GM12878 (cell line): ENCODE measurements at regions not wholly inside any gene's neighbourhood (a gene's known extent, or its start where the extent isn't known, plus 50 kb on each side); places are given as distances from the start of the nearest gene placed in this dataset.

Experiments
- ATAC-seq: fragments of 200-7000 bp; cut with Tn5 transposase; 3 replicates; pipeline ENCODE4 v1.9.1; 2020; ENCODE audit warnings: mild to moderate bottlenecking, moderate library complexity
- BruUV-seq: library from RNA; stranded (reverse); fragments of 400-500 nt; replicated peaks from 2 replicates; lab custom pipeline; 2021; lab: Mats Ljungman, UMichigan
- CTCF ChIA-PET: fragments of 300-600 bp; sonication (Branson Sonifier 250); formaldehyde crosslinking; extraction: SDS; loops from one replicate; lab custom pipeline; 2021; ENCODE audit warnings: inconsistent platforms; lab: Yijun Ruan, JAX
- POLR2A ChIA-PET: fragments of 350-600 bp; formaldehyde crosslinking; extraction: SDS; loops from one replicate; lab custom pipeline; 2021; ENCODE audit warnings: inconsistent platforms; lab: Charles Lee
- RAD21 ChIA-PET: fragments of 300-600 bp; sonication (Branson Sonifier 250); formaldehyde crosslinking; loops from one replicate; lab custom pipeline; 2023; ENCODE audit warnings: antibody characterized with exemption; ENCODE audit not compliant: unreplicated experiment; lab: Charles Lee
- SMC1A ChIA-PET: fragments of 300-600 bp; sonication (Branson Sonifier 250); formaldehyde crosslinking; loops from one replicate; lab custom pipeline; 2023; ENCODE audit not compliant: unreplicated experiment, uncharacterized antibody; lab: Charles Lee
- DNase-seq: peaks from one replicate; pipeline ENCODE4 v3.0.0-alpha.2; 2011; ENCODE audit warnings: low read depth, low spot score
- FAIRE-seq: peaks from 3 replicates; lab custom pipeline; 2011; peaks lifted over from hg19 to GRCh38; lab: Jason Lieb, UNC
- H2AFZ ChIP-seq: 2 replicates; pipeline ENCODE4 v1.6.0; 2011; ENCODE audit warnings: low read depth, low read length, control low read depth; ENCODE audit not compliant: control insufficient read depth
- H3K27ac ChIP-seq: 2 replicates; pipeline ENCODE4 v1.5.1; 2011; ENCODE audit warnings: control low read depth; ENCODE audit not compliant: control insufficient read depth, insufficient read depth
- H3K27me3 ChIP-seq, 2 experiments: replicated peaks in 1 of 2; 2 replicates each; pipeline versions ENCODE4 v1.6.0 to v1.6.1; 2011; ENCODE audit warnings: low read length in 1 of 2; ENCODE audit not compliant: control insufficient read depth in 2 of 2, insufficient read depth in 2 of 2
- H3K36me3 ChIP-seq, 2 experiments: 2 replicates each; pipeline ENCODE4 v1.5.1; 2011; ENCODE audit warnings: low read length in 1 of 2; ENCODE audit not compliant: control insufficient read depth in 2 of 2, insufficient read depth in 2 of 2
- H3K4me1 ChIP-seq: 2 replicates; pipeline ENCODE4 v1.6.1; 2011; ENCODE audit warnings: mild to moderate bottlenecking, low read length, moderate library complexity, mixed read lengths; ENCODE audit not compliant: control insufficient read depth, insufficient read depth
- H3K4me2 ChIP-seq: 2 replicates; pipeline ENCODE4 v1.6.0; 2011; ENCODE audit warnings: control low read depth; ENCODE audit not compliant: control insufficient read depth, insufficient read depth
- H3K4me3 ChIP-seq: fragments of 200-600 bp; sonication (generic); 2 replicates; pipeline ENCODE4 v1.5.1; 2016
- H3K79me2 ChIP-seq: 2 replicates; pipeline ENCODE4 v1.6.0; 2011; ENCODE audit warnings: low read length; ENCODE audit not compliant: control insufficient read depth, insufficient read depth
- H3K9ac ChIP-seq: 2 replicates; pipeline ENCODE4 v1.8.0; 2011; ENCODE audit warnings: low read length, control low read depth, mixed read lengths; ENCODE audit not compliant: control insufficient read depth, insufficient read depth
- H3K9me3 ChIP-seq: replicated peaks from 3 replicates; pipeline ENCODE4 v1.5.1; 2011; ENCODE audit warnings: mild to moderate bottlenecking, low read length; ENCODE audit not compliant: control insufficient read depth, insufficient read depth
- H4K20me1 ChIP-seq: 2 replicates; pipeline ENCODE4 v1.6.0; 2011; ENCODE audit not compliant: control insufficient read depth, insufficient read depth
- CHD1 ChIP-seq: IDR thresholded peaks from 2 replicates; pipeline ENCODE4 v1.6.1; 2012; ENCODE audit warnings: low read depth, low read length, improper control_type of control experiment
- HCFC1 ChIP-seq: fragments of 150-350 bp; IDR thresholded peaks from 2 replicates; pipeline ENCODE4 v1.6.1; 2014; ENCODE audit warnings: low read length
- POLR2AphosphoS2 ChIP-seq: IDR thresholded peaks from 2 replicates; pipeline ENCODE4 v1.6.1; 2011; ENCODE audit warnings: low read depth, mild to moderate bottlenecking, low read length, improper control_type of control experiment, moderate library complexity
- SREBF2 ChIP-seq: IDR thresholded peaks from 2 replicates; pipeline ENCODE4 v1.6.1; 2012; ENCODE audit warnings: mild to moderate bottlenecking, low read length
- TBL1XR1 ChIP-seq: IDR thresholded peaks from 2 replicates; pipeline ENCODE4 v1.6.1; 2012; ENCODE audit warnings: low read depth, low read length, improper control_type of control experiment
- TCF3 ChIP-seq: IDR thresholded peaks from 2 replicates; pipeline ENCODE4 v1.6.1; 2012; ENCODE audit warnings: low read depth, mild to moderate bottlenecking, low read length, borderline replicate concordance; ENCODE audit not compliant: insufficient read depth
- WGBS: methylation state at CpG from one replicate; pipeline ENCODE4 v1.1.6; 2016; ENCODE audit warnings: low lambda C conversion rate; ENCODE audit not compliant: insufficient replicate concordance, insufficient coverage; ENCODE audit errors: missing lambda C conversion rate; 5-methylcytosine and 5-hydroxymethylcytosine counted together
- in situ Hi-C: fragments of 300-500 bp; cut with MboI; formaldehyde crosslinking; loops from 9 replicates; pipeline ENCODE4 v1.14.3; 2018; ENCODE audit warnings: mixed read lengths
- intact Hi-C: fragments of 100-400 bp; cut with micrococcal nuclease; formaldehyde crosslinking; loops from one replicate; pipeline ENCODE4 v1.14.2; 2022; ENCODE audit not compliant: unreplicated experiment
- TF ChIP-seq, protein P1 (sequence below): fragments of 450-650 bp; IDR thresholded peaks from 2 replicates; pipeline ENCODE4 v1.6.1; 2018; ENCODE audit warnings: mild to moderate bottlenecking, low read depth, moderate library complexity; ENCODE audit not compliant: partially characterized antibody
- TF ChIP-seq, protein P2 (sequence below): IDR thresholded peaks from 2 replicates; pipeline ENCODE4 v1.6.1; 2012; ENCODE audit warnings: low read depth, low read length, improper control_type of control experiment
- TF ChIP-seq, protein P3 (sequence below): fragments of 450-650 bp; formaldehyde crosslinking; IDR thresholded peaks from 2 replicates; pipeline ENCODE4 v1.4.0; 2022; ENCODE audit warnings: mild to moderate bottlenecking, moderate library complexity

DNA sequence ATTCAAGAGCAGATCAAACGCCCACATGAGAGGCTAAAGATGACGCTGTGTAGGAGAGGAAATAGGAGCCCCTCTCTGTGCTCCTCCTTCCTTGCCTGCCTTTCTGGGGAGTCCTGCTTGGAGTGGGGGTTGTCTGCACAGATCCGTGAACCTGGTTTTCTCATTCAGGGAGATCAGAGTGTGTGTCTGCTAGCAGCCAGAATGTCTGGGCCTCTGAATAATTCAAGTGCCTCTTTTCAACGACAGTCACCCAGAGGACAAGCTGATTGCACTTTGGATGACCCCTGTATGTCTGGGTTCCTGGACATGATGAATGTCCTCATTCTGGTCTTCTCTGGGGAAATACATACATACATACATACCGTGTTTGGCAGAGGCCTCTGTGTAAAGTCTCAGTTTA, 592.5 kb upstream of the B3GAT1 start:
- Histone ChIP-seq H4K20me1 (no peaks in the 10 kb centered on the region; the same call in 1 of the 2 replicates), H3K4me3 (no peak overlapping the region), H3K9ac (no peak overlapping the region), H3K79me2 (no peaks in the 10 kb centered on the region), H3K27me3 (no peaks in the 10 kb centered on the region), H2AFZ (no peak overlapping the region), H3K27ac (no peak overlapping the region)
- no peak for FAIRE-seq
- in situ Hi-C loops = no loop called here
- ChIA-PET POLR2A (no interaction called here), CTCF (no interaction called here), RAD21 (no interaction called here), SMC1A (no interaction called here)
- 23% methylated on average over 5 of the region's 5 CpGs for WGBS
- BruUV-seq = no TSS peak
- TF ChIP-seq, protein P1, sequence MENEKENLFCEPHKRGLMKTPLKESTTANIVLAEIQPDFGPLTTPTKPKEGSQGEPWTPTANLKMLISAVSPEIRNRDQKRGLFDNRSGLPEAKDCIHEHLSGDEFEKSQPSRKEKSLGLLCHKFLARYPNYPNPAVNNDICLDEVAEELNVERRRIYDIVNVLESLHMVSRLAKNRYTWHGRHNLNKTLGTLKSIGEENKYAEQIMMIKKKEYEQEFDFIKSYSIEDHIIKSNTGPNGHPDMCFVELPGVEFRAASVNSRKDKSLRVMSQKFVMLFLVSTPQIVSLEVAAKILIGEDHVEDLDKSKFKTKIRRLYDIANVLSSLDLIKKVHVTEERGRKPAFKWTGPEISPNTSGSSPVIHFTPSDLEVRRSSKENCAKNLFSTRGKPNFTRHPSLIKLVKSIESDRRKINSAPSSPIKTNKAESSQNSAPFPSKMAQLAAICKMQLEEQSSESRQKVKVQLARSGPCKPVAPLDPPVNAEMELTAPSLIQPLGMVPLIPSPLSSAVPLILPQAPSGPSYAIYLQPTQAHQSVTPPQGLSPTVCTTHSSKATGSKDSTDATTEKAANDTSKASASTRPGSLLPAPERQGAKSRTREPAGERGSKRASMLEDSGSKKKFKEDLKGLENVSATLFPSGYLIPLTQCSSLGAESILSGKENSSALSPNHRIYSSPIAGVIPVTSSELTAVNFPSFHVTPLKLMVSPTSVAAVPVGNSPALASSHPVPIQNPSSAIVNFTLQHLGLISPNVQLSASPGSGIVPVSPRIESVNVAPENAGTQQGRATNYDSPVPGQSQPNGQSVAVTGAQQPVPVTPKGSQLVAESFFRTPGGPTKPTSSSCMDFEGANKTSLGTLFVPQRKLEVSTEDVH = no peak
- no peak for TF ChIP-seq HCFC1
- TF ChIP-seq, all 136 proteins: peak for 0
- H3K4me1 ChIP-seq = no peaks in the 10 kb centered on the region
- H3K9me3 ChIP-seq = no peaks in the 10 kb centered on the region
- DNase-seq = no peak
- no peak for ATAC-seq
- H3K4me2 ChIP-seq = no peak overlapping the region
- no peaks in the 10 kb centered on the region for H3K36me3 ChIP-seq
- intact Hi-C loops = no loop called here

DNA sequence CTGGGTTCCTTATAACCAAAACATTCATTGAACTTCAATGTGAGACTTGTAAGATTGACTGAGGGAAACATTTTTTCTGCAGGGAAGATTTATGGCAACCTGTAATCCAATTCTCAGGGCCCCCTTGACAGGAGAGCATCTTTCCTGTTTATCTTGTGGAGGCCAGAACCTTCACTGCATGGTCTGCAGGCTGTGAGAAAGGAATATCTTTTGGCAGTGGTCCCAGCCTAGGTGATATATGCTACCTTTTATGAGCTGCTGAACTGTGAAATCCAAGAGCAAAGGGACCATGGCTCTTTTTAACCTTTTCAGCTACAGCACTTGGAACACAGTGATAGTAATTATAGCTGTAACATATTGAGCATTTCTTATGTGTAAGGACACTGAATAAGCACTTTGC, 590.2 kb upstream of the B3GAT1 start:
- FAIRE-seq (no peak), ATAC-seq (no peak), DNase-seq (no peak)
- BruUV-seq = no TSS peak
- Histone ChIP-seq H3K27me3 (no peaks in the 10 kb centered on the region), H4K20me1 (no peaks in the 10 kb centered on the region; the same call in 1 of the 2 replicates), H3K79me2 (no peaks in the 10 kb centered on the region), H3K9ac (no peak overlapping the region), H3K4me3 (no peak overlapping the region), H2AFZ (no peak overlapping the region), H3K4me2 (no peak overlapping the region), H3K9me3 (no peaks in the 10 kb centered on the region), H3K27ac (no peak overlapping the region), H3K36me3 (no peaks in the 10 kb centered on the region), H3K4me1 (no peaks in the 10 kb centered on the region)
- CTCF ChIA-PET = no interaction called here
- RAD21 ChIA-PET = no interaction called here
- intact Hi-C loops (no loop called here), in situ Hi-C loops (no loop called here)
- SMC1A ChIA-PET = no interaction called here
- POLR2A ChIA-PET = no interaction called here
- TF ChIP-seq CHD1 = no peak
- no peak for TF ChIP-seq TCF3
- TF ChIP-seq, protein P2, sequence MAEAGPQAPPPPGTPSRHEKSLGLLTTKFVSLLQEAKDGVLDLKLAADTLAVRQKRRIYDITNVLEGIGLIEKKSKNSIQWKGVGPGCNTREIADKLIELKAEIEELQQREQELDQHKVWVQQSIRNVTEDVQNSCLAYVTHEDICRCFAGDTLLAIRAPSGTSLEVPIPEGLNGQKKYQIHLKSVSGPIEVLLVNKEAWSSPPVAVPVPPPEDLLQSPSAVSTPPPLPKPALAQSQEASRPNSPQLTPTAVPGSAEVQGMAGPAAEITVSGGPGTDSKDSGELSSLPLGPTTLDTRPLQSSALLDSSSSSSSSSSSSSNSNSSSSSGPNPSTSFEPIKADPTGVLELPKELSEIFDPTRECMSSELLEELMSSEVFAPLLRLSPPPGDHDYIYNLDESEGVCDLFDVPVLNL = no peak
- no peak for TF ChIP-seq SREBF2
- TF ChIP-seq POLR2AphosphoS2 = no peak
- no peak for TF ChIP-seq TBL1XR1
- TF ChIP-seq, protein P3, sequence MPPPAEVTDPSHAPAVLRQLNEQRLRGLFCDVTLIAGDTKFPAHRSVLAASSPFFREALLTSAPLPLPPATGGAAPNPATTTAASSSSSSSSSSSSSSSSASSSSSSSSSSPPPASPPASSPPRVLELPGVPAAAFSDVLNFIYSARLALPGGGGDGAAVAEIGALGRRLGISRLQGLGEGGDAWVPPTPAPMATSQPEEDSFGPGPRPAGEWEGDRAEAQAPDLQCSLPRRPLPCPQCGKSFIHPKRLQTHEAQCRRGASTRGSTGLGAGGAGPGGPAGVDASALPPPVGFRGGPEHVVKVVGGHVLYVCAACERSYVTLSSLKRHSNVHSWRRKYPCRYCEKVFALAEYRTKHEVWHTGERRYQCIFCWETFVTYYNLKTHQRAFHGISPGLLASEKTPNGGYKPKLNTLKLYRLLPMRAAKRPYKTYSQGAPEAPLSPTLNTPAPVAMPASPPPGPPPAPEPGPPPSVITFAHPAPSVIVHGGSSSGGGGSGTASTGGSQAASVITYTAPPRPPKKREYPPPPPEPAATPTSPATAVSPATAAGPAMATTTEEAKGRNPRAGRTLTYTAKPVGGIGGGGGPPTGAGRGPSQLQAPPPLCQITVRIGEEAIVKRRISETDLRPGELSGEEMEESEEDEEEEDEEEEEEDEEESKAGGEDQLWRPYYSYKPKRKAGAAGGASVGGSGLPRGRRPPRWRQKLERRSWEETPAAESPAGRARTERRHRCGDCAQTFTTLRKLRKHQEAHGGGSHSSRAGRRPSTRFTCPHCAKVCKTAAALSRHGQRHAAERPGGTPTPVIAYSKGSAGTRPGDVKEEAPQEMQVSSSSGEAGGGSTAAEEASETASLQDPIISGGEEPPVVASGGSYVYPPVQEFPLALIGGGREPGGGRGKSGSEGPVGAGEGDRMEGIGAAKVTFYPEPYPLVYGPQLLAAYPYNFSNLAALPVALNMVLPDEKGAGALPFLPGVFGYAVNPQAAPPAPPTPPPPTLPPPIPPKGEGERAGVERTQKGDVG (CRISPR knock-in tag) = no peak
